Hippocampal formation (tissue), 2 donors: ENCODE measurements at regions not wholly inside any gene's neighbourhood (a gene's known extent, or its start where the extent isn't known, plus 50 kb on each side); places are given as distances from the start of the nearest gene placed in this dataset.

Experiments used
- DNase-seq, 2 donors: peaks; one replicate each; lab custom pipeline; 2025; lab: John Stamatoyannopoulos, UW

- DNase-seq = no peak
Observed at GRCh38 chr20:63070771-63071540, 64.2 kb upstream of the BHLHE23 start.

GRCh38 chr20:63070301-63070625 lies 63.5 kb upstream of the BHLHE23 start:
- no peak for DNase-seq

- no peak for DNase-seq
Observed at GRCh38 chr20:63068711-63069367, 62.1 kb upstream of the BHLHE23 start.

- DNase-seq = no peak
Observed at GRCh38 chr20:63067721-63068560, 61.2 kb upstream of the BHLHE23 start.

- DNase-seq = no peak
Observed at GRCh38 chr20:63067266-63067635, 60.5 kb upstream of the BHLHE23 start.

GRCh38 chr20:63066506-63067265 lies 59.9 kb upstream of the BHLHE23 start:
- no peak for DNase-seq

- no peak for DNase-seq
Observed at GRCh38 chr20:63065911-63066310, 59.1 kb upstream of the BHLHE23 start.

- DNase-seq = no peak
Observed at GRCh38 chr20:63064745-63065711, 58.3 kb upstream of the BHLHE23 start.

- DNase-seq = no peak
Observed at GRCh38 chr20:63064310-63064709, 57.5 kb upstream of the BHLHE23 start.

GRCh38 chr20:63062188-63063140 lies 55.7 kb upstream of the BHLHE23 start:
- no peak for DNase-seq

- no peak for DNase-seq
Observed at GRCh38 chr20:63061771-63062100, 55.0 kb upstream of the BHLHE23 start.

GRCh38 chr20:63061051-63061770 lies 54.4 kb upstream of the BHLHE23 start:
- DNase-seq = no peak

GRCh38 chr20:63060057-63060991 lies 53.6 kb upstream of the BHLHE23 start:
- no peak for DNase-seq

GRCh38 chr20:63059684-63060056 lies 52.9 kb upstream of the BHLHE23 start:
- DNase-seq = no peak

- no peak for DNase-seq
Observed at GRCh38 chr20:63058696-63059335, 52.1 kb upstream of the BHLHE23 start.

- no peak for DNase-seq
Observed at GRCh38 chr20:63057171-63058117, 50.7 kb upstream of the BHLHE23 start.
